ENCODE measurements at regions not wholly inside any gene's neighbourhood (a gene's known extent, or its start where the extent isn't known, plus 50 kb on each side); places are given as distances from the start of the nearest gene placed in this dataset.

- DNase-seq, result no peak
These were observed 236.6 kb upstream of the MKLN1 start for GRCh38 chr7:131090886-131091692.

GRCh38 chr7:131094685-131095084 lies 233.0 kb upstream of the MKLN1 start:
- no peak for DNase-seq

GRCh38 chr7:131095346-131095745 lies 232.3 kb upstream of the MKLN1 start:
- no peak for DNase-seq

- DNase-seq, result no peak
These were observed 231.3 kb upstream of the MKLN1 start for GRCh38 chr7:131096267-131096927.

- no peak for DNase-seq
These were observed 229.9 kb upstream of the MKLN1 start for GRCh38 chr7:131097662-131098376.

- no peak for DNase-seq
These were observed 229.1 kb upstream of the MKLN1 start for GRCh38 chr7:131098527-131098926.

GRCh38 chr7:131100357-131101054 lies 227.2 kb upstream of the MKLN1 start:
- DNase-seq, result no peak

- DNase-seq, result no peak
These were observed 223.7 kb upstream of the MKLN1 start for GRCh38 chr7:131103997-131104396.

- DNase-seq, result no peak
These were observed 222.9 kb upstream of the MKLN1 start for GRCh38 chr7:131104596-131105293.

- no peak for DNase-seq
These were observed 222.3 kb upstream of the MKLN1 start for GRCh38 chr7:131105294-131105798.

GRCh38 chr7:131105799-131106680 lies 221.6 kb upstream of the MKLN1 start:
- DNase-seq, result no peak

- DNase-seq, result peak; percentile 9
These were observed 220.9 kb upstream of the MKLN1 start for GRCh38 chr7:131106681-131107336.

GRCh38 chr7:131107337-131108211 lies 220.1 kb upstream of the MKLN1 start:
- peak; percentile 82 for DNase-seq

GRCh38 chr7:131108212-131108940 lies 219.3 kb upstream of the MKLN1 start:
- no peak for DNase-seq

GRCh38 chr7:131109011-131109758 lies 218.5 kb upstream of the MKLN1 start:
- DNase-seq, result no peak

- DNase-seq, result peak; percentile 67
These were observed 217.8 kb upstream of the MKLN1 start for GRCh38 chr7:131109759-131110296.

- no peak for DNase-seq
These were observed 217.2 kb upstream of the MKLN1 start for GRCh38 chr7:131110297-131111080.
